ENCODE measurements at regions not wholly inside any gene's neighbourhood (a gene's known extent, or its start where the extent isn't known, plus 50 kb on each side); places are given as distances from the start of the nearest gene placed in this dataset.
"Not testable (repeated sequence)": the region's sequence is repeated elsewhere in the genome, so short reads cannot be mapped to it uniquely, and the experiment has no call there.

DNA sequence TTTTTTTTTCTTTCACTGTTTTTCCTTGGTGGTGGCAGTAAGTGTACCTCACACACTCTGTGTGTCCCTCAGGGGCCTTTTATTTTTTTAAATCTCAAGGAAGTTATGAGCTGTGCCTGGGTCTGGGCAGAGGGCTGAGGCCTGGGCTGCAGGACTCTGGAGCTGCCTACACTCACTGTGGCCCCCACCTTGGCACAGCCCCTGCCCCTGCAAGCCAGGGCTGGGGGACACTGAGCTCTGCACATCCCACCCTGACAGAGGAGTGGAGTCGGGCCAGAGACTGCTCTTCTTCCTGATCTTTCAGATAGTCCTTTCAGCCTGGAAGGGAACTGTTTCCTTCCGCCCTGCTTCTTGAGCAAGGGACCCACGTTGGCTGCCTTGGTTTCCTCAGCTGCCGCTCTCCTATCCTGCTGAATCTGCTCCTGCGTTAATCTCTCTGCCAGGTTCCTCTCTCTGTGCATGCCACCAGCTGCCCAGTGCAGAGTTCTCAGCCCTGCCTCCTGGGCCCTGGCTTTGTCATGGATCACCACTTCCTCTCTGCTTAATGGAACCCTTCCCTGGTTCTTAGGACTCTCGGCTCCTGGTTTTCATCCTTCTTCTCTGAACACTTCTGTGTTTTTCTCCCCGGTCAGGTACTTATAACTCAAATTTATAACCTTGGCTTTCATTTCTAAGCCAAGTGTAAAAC is 502.3 kb downstream of the DIRAS2 start:
- DNase-seq (ENCODE audit: low read depth in 1 of 2, low spot score in 1 of 2) = no peak
- TF ChIP-seq JUND (IDR thresholded peaks at IDR 0.05; ENCODE audit: low read depth) = no peak
- in situ Hi-C loops (cut with HindIII; ENCODE audit: low pct_unique_long_range_greater_than_20kb, low sequenced_read_pairs) = no loop called here

DNA sequence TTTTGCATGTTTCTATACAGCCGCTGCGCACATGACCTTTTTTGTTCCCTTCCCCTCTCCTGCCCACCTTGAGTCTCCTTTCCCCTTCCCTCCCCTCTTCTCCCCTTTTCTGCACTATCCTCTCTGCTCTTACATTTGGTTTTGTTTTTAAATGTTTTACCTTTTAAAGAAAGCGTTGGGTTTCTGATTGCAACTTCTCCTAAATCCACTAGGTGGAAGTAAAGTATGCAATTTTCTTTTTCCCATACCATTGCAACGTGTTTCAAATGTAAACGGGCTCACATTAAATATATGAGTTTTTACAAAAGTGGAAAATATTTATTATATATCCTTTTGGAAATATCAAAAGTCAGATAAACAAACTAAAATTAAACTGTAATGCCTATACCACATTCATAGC is 500.9 kb downstream of the DIRAS2 start:
- in situ Hi-C loops (cut with HindIII; ENCODE audit: low pct_unique_long_range_greater_than_20kb, low sequenced_read_pairs) = no loop called here
- peak in 1 of 2 experiments; percentile 35 for DNase-seq (ENCODE audit: low read depth in 1 of 2, low spot score in 1 of 2)
- TF ChIP-seq JUND (IDR thresholded peaks at IDR 0.05; ENCODE audit: low read depth) = no peak

DNA sequence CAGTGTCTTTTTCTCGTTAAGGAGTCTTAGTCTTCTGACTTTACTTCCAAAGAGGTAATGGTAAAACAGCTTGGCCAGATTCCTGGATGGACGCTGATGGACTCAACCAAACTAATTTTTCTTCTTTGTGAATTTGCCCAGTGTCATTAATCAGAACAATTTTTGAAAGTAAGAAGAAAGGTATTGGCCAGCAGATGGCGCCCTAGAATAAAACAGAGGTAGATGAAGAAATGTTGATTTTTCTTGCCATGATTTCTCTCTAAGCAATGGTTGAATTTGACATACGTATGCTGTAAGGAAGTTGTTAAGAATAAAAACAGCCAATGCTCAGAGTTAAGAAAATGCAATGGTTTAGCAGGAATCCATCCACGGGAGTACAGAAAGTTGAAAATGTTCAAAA is 500.0 kb downstream of the DIRAS2 start:
- DNase-seq (ENCODE audit: low read depth in 1 of 2, low spot score in 1 of 2) = peak in 1 of 2 experiments; percentile 76
- in situ Hi-C loops (cut with HindIII; ENCODE audit: low pct_unique_long_range_greater_than_20kb, low sequenced_read_pairs) = no loop called here
- TF ChIP-seq JUND (IDR thresholded peaks at IDR 0.05; ENCODE audit: low read depth) = no peak

DNA sequence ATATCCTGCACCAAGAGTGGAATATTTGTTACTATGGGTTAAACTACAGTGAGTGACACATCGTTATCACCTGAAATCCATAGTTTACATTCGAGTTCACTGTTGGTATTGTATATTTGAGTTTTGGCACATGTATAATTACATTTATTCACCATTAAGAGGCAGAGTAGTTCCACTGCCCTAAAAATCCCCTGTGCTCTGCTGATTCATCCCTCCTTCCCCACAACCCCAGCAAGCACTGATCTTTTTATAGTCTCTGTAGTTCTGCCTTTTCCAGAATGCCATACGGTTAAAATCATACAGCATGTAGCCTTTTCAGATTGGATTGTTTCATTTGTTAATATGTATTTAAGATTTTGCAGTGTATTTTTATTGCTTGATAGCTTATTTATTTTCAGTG is 495.2 kb downstream of the DIRAS2 start:
- TF ChIP-seq JUND (IDR thresholded peaks at IDR 0.05; ENCODE audit: low read depth) = no peak
- in situ Hi-C loops (cut with HindIII; ENCODE audit: low pct_unique_long_range_greater_than_20kb, low sequenced_read_pairs) = no loop called here
- no peak for DNase-seq (ENCODE audit: low read depth in 1 of 2, low spot score in 1 of 2)

DNA sequence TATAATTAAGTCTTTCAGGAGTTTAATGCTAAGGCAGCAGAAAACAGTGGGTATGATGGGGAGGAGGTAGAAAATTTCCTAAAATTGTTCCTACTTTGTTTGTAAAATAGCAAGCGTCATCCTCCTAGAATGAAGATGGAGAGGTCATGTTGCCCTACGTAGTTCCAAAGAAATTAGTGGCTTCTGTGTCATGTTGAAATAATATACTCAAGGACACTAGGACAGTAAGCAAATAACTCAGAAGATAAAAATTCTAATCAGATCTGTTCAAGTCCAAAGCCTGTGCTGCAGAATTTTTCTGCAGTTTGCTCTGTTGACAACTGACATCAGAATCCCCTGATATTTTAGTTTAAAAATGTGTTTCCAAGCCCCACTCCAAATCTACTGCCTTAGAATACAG is 486.3 kb downstream of the DIRAS2 start:
- TF ChIP-seq JUND (IDR thresholded peaks at IDR 0.05; ENCODE audit: low read depth) = no peak
- in situ Hi-C loops (cut with HindIII; ENCODE audit: low pct_unique_long_range_greater_than_20kb, low sequenced_read_pairs) = no loop called here
- DNase-seq (ENCODE audit: low read depth in 1 of 2, low spot score in 1 of 2) = no peak

DNA sequence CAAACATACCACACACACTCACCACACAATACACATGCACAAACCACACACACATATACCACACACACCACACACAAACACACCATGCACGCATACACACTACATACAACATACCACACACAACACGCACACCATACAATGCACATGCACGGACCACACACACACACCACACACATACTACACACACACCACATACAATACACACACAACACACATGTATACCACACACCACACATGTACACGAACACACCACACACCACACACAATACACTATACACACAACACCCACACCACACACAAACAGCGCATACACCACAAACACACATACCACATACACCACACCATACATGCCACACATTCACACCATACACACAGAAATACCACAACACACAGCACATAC is 480.3 kb downstream of the DIRAS2 start:
- DNase-seq (ENCODE audit: low read depth in 1 of 2, low spot score in 1 of 2) = no peak
- no peak for TF ChIP-seq JUND (IDR thresholded peaks at IDR 0.05; ENCODE audit: low read depth)
- in situ Hi-C loops (cut with HindIII; ENCODE audit: low pct_unique_long_range_greater_than_20kb, low sequenced_read_pairs) = no loop called here

DNA sequence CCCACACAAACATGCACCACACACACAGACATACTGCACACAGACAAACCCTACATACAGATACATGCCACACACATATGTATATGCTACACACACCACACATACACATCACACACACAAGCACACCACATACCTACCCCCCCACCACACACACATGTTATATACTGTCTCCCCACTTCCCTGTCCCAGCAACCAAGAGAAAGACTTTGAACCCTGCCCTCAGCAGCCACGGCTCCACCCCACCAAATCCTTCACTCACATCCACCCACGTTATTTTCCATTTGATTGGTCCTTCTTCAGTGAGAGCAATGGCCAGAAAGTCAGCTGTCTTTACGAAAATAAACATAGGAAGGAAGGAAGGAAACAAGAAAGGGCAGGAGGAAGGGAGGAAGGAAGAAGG is 479.8 kb downstream of the DIRAS2 start:
- no peak for DNase-seq (ENCODE audit: low read depth in 1 of 2, low spot score in 1 of 2)
- TF ChIP-seq JUND (IDR thresholded peaks at IDR 0.05; ENCODE audit: low read depth) = no peak
- in situ Hi-C loops (cut with HindIII; ENCODE audit: low pct_unique_long_range_greater_than_20kb, low sequenced_read_pairs) = no loop called here

DNA sequence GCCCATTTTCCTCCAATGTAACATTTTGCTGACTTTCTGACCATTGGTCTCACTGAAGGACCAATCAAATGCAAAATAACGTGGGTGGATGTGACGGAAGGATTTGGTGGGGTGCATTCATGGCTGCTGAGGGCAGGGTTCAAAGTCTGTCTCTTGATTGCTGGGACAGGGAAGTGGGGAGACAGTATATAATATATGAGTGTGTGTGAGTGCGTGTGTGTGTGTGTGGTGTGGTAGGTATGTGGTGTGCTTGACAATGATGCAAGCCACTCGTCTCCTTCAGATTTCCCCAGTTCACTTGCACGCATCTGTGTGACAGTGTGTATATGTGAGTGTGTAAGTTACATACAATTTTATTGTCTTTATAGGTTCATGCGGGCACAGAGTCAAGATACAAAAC is 477.3 kb downstream of the DIRAS2 start:
- TF ChIP-seq JUND (IDR thresholded peaks at IDR 0.05; ENCODE audit: low read depth) = no peak
- in situ Hi-C loops (cut with HindIII; ENCODE audit: low pct_unique_long_range_greater_than_20kb, low sequenced_read_pairs) = no loop called here
- DNase-seq (ENCODE audit: low read depth in 1 of 2, low spot score in 1 of 2) = no peak

DNA sequence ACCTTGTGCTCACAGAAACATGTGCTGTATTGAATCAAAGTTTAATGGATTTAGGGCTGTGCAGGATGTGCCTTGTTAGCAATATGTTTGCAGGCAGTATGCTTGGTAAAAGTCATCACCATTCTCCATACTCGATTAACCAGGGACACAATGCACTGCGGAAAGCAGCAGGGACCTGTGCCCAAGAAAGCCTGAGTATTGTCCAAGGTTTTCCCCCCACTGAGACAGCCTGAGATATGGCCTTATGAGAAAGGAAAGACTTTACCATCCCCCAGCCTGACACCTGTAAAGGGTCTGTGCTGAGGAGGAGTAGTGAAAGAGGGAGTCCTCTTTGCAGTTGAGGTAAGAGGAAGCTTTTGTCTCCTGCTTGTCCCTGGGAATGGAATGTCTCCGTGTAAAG is 476.2 kb downstream of the DIRAS2 start:
- in situ Hi-C loops (cut with HindIII; ENCODE audit: low pct_unique_long_range_greater_than_20kb, low sequenced_read_pairs); DNase-seq (ENCODE audit: low read depth in 1 of 2, low spot score in 1 of 2): not testable (repeated sequence)

DNA sequence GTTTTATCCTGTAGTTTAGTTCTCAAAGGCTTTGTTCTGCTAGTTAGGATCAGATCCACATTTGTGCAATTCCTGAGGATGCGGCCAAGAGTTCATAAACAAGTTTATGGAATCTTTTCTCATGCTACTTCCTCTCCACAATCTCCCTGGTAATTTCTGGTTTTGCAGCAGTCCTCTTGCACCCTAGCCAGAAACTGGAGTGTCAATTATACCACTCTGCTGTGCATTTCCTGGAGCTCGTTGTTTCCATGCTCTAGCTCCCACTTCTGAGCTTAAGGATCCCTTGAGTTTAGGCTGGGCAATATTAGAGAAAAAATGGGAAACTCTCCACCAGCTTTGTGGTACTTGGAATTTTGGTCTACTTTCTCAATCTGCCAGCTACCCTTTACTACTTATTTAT is 474.7 kb downstream of the DIRAS2 start:
- in situ Hi-C loops (cut with HindIII; ENCODE audit: low pct_unique_long_range_greater_than_20kb, low sequenced_read_pairs) = no loop called here
- TF ChIP-seq JUND (IDR thresholded peaks at IDR 0.05; ENCODE audit: low read depth) = no peak
- DNase-seq (ENCODE audit: low read depth in 1 of 2, low spot score in 1 of 2) = no peak

DNA sequence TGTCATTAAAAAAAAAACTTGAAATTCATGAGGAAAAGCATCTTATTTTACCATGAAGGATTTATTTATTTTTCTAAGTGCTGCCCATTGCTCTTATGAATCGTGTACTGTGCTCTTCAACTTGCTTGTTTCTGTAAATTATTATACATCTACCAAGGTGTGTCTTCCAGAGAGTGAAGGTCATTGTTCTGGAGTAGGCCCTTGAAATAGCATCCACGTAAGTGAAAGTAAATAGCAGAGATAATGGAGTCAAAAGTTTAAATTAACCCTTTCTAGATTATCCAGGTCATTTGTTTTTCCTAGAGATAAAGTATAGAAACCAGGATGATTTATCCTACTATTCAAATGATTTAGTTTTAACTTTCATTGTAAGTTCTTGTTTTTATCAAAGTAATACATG is 473.1 kb downstream of the DIRAS2 start:
- in situ Hi-C loops (cut with HindIII; ENCODE audit: low pct_unique_long_range_greater_than_20kb, low sequenced_read_pairs) = no loop called here
- DNase-seq (ENCODE audit: low read depth in 1 of 2, low spot score in 1 of 2) = no peak
- no peak for TF ChIP-seq JUND (IDR thresholded peaks at IDR 0.05; ENCODE audit: low read depth)

DNA sequence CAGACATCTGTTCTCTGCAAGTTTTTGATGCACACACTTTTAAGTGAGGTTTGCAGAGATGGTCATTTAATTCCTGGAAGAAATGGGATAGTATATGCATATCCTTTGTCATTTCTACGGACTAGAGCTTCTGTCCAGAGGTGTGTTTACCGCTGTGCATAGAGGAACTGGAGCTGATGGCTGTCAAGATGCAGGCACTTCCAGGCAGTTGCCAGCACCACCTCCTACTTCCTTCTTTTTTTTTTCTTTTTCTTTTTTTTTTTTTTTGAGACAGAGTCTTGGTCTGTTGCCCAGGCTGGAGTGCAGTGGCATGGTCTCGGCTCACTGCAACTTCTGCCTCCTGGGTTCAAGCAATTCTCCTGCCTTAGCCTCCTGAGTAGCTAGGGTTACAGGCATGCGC is 468.7 kb downstream of the DIRAS2 start:
- DNase-seq (ENCODE audit: low read depth in 1 of 2, low spot score in 1 of 2); in situ Hi-C loops (cut with HindIII; ENCODE audit: low pct_unique_long_range_greater_than_20kb, low sequenced_read_pairs): not testable (repeated sequence)

DNA sequence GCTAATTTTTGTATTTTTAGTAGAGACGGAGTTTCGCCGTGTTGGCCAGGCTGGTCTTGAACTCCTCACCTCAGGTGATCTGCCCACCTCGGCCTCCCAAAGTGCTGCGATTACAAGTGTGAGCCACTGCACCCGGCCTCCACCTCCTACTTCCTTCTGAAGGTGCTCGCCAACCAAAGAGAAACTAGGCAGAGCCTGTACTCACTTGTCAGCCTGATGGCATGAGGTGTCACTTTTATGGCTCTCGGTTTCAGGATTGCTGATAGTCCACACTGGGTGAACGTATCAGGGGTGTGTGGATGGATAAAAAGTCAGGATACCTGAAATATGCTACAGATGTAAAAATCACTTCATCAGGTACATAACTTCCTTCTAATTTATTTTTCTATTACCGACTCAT is 468.3 kb downstream of the DIRAS2 start:
- in situ Hi-C loops (cut with HindIII; ENCODE audit: low pct_unique_long_range_greater_than_20kb, low sequenced_read_pairs) = not testable (repeated sequence)

DNA sequence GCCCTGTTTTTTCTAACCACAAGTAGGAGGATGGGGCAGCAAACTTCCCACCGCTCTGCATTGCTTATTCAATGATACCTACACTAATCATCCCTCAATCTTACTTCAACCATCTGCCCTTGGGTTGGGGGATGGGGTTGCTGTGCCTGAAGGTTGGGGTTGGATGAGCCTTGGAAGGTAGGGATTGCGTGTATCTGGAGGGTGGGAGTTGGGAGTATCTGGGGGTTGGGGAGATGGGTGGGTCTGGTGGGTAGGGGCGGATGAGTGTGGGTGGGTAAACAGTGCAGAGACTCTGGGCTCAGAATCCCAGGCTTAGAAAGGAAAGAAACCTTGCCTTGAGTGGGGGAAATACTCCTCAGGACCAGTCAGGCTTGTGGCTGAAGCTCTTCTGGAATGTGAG is 467.4 kb downstream of the DIRAS2 start:
- in situ Hi-C loops (cut with HindIII; ENCODE audit: low pct_unique_long_range_greater_than_20kb, low sequenced_read_pairs) = no loop called here
- no peak for TF ChIP-seq JUND (IDR thresholded peaks at IDR 0.05; ENCODE audit: low read depth)
- DNase-seq (ENCODE audit: low read depth in 1 of 2, low spot score in 1 of 2) = no peak

More for the DNA sequence above, 468.3 kb downstream of the DIRAS2 start:
- DNase-seq (ENCODE audit: low read depth in 1 of 2, low spot score in 1 of 2) = not testable (repeated sequence)
